HepG2 (cell line): ENCODE measurements at regions not wholly inside any gene's neighbourhood (a gene's known extent, or its start where the extent isn't known, plus 50 kb on each side); places are given as distances from the start of the nearest gene placed in this dataset.

Experiments used
- FOSL1 ChIP-seq: sonication (generic); formaldehyde crosslinking; IDR thresholded peaks from 2 replicates; pipeline ENCODE4 v1.9.0; 2021; ENCODE audit warnings: missing genetic modification reagents, borderline replicate concordance
- JARID2 ChIP-seq: sonication (generic); formaldehyde crosslinking; IDR thresholded peaks from 2 replicates; pipeline ENCODE4 v1.8.1; 2023; ENCODE audit warnings: missing genetic modification reagents, inconsistent platforms; ENCODE audit not compliant: insufficient replicate concordance
- POLR2AphosphoS2 ChIP-seq: IDR thresholded peaks from 2 replicates; pipeline ENCODE4 v1.6.1; 2011; ENCODE audit warnings: low read depth, low read length, improper control_type of control experiment
- SP2 ChIP-seq: sonication (generic); formaldehyde crosslinking; IDR thresholded peaks from 2 replicates; pipeline ENCODE4 v1.5.1; 2020; ENCODE audit warnings: mild to moderate bottlenecking, missing genetic modification reagents
- SYNCRIP ChIP-seq: fragments of 200-400 bp; formaldehyde crosslinking; IDR thresholded peaks from 2 replicates; pipeline ENCODE4 v1.6.1; 2018; ENCODE audit warnings: mild to moderate bottlenecking, low read depth, low read length; ENCODE audit not compliant: insufficient read depth
- THYN1 ChIP-seq: sonication (generic); formaldehyde crosslinking; IDR thresholded peaks from 2 replicates; pipeline ENCODE4 v1.8.1; 2023; ENCODE audit warnings: low read depth, mild to moderate bottlenecking, moderate library complexity, missing genetic modification reagents, borderline replicate concordance
- XBP1 ChIP-seq: sonication (generic); formaldehyde crosslinking; IDR thresholded peaks from 2 replicates; pipeline ENCODE4 v1.5.0; 2020; ENCODE audit warnings: missing genetic modification reagents
- YY1 ChIP-seq: IDR thresholded peaks from 2 replicates; pipeline ENCODE4 v1.6.1; 2011; ENCODE audit warnings: low read length, low read depth, moderate library complexity, mild to moderate bottlenecking; ENCODE audit not compliant: insufficient read depth, insufficient replicate concordance
- ZBTB7A ChIP-seq: sonication (generic); formaldehyde crosslinking; IDR thresholded peaks from 2 replicates; pipeline ENCODE4 v1.8.0; 2022; ENCODE audit warnings: mild to moderate bottlenecking, missing genetic modification reagents
- ZFX ChIP-seq: sonication (generic); formaldehyde crosslinking; IDR thresholded peaks from 2 replicates; pipeline ENCODE4 v1.4.0; 2020; ENCODE audit warnings: mild to moderate bottlenecking, low read depth, missing genetic modification reagents, moderate library complexity
- ZNF10 ChIP-seq: sonication (generic); formaldehyde crosslinking; IDR thresholded peaks from 2 replicates; pipeline ENCODE4 v1.4.0; 2020; ENCODE audit warnings: mild to moderate bottlenecking, low read depth, missing genetic modification reagents, borderline replicate concordance
- ZSCAN29 ChIP-seq: sonication (generic); formaldehyde crosslinking; conservative IDR thresholded peaks from 2 replicates; pipeline ENCODE4 v1.4.0; 2020; ENCODE audit warnings: mild to moderate bottlenecking, missing genetic modification reagents
- TF ChIP-seq, protein P1 (sequence below): sonication (generic); formaldehyde crosslinking; IDR thresholded peaks from 2 replicates; pipeline ENCODE4 v1.5.0; 2020; ENCODE audit warnings: mild to moderate bottlenecking, missing genetic modification reagents, moderate library complexity
- TF ChIP-seq, protein P2 (sequence below): sonication (generic); formaldehyde crosslinking; IDR thresholded peaks from 2 replicates; pipeline ENCODE4 v1.4.0; 2020; ENCODE audit warnings: mild to moderate bottlenecking, low read depth, missing genetic modification reagents

DNA sequence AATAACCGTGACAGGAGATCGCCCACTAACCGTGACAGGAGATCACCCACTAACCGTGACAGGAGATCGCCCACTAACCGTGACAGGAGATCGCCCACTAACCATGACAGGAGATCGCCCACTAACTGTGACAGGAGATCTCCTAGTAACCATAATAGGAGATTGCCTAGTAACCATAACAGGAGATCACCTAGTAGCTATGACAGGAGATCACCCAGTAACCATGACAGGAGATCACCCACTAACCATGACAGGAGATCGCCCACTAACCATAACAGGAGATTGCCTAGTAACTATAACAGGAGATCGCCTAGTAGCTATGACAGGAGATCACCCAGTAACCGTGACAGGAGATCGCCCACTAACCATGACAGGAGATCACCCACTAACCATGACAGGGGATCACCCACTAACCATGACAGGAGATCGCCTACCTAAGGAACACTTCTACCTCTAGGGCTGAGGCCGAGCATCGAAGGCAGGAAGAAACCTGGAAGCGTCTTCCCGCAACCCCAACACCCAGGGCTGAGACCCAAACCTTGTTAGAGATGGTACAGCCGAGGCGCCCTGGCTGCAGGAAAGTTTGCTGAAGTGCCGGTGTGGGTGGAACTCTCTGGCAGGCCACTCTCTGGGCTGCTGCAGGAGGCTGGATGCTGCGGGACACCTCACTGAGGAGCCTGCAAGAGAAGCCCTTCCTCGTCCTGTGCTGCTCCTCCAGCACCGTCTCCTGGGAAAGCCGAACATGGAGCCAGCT is 67.5 kb upstream of the THY1 start:
- no peak for TF ChIP-seq ZNF10 (CRISPR knock-in tag)
- TF ChIP-seq, protein P1, sequence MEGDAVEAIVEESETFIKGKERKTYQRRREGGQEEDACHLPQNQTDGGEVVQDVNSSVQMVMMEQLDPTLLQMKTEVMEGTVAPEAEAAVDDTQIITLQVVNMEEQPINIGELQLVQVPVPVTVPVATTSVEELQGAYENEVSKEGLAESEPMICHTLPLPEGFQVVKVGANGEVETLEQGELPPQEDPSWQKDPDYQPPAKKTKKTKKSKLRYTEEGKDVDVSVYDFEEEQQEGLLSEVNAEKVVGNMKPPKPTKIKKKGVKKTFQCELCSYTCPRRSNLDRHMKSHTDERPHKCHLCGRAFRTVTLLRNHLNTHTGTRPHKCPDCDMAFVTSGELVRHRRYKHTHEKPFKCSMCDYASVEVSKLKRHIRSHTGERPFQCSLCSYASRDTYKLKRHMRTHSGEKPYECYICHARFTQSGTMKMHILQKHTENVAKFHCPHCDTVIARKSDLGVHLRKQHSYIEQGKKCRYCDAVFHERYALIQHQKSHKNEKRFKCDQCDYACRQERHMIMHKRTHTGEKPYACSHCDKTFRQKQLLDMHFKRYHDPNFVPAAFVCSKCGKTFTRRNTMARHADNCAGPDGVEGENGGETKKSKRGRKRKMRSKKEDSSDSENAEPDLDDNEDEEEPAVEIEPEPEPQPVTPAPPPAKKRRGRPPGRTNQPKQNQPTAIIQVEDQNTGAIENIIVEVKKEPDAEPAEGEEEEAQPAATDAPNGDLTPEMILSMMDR (CRISPR knock-in tag): no peak
- TF ChIP-seq FOSL1: no peak
- no peak for TF ChIP-seq ZSCAN29
- no peak for TF ChIP-seq ZBTB7A (CRISPR knock-in tag)
- TF ChIP-seq, protein P2, sequence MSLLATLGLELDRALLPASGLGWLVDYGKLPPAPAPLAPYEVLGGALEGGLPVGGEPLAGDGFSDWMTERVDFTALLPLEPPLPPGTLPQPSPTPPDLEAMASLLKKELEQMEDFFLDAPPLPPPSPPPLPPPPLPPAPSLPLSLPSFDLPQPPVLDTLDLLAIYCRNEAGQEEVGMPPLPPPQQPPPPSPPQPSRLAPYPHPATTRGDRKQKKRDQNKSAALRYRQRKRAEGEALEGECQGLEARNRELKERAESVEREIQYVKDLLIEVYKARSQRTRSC (CRISPR knock-in tag): no peak
- no peak for TF ChIP-seq JARID2 (CRISPR knock-in tag)
- TF ChIP-seq SYNCRIP: no peak
- no peak for TF ChIP-seq SP2 (CRISPR knock-in tag)
- TF ChIP-seq THYN1 (CRISPR knock-in tag): no peak
- TF ChIP-seq ZFX (CRISPR knock-in tag): no peak
- TF ChIP-seq YY1: no peak
- no peak for TF ChIP-seq XBP1
- no peak for TF ChIP-seq POLR2AphosphoS2
